ENCODE measurements at regions not wholly inside any gene's neighbourhood (a gene's known extent, or its start where the extent isn't known, plus 50 kb on each side); places are given as distances from the start of the nearest gene placed in this dataset.

- no peak overlapping the region for H3K4me3 ChIP-seq (ENCODE audit: control extremely low read depth in 1 of 5, extremely low read depth in 1 of 5, insufficient read depth in 1 of 5, low read depth in 2 of 5, low read length in 4 of 5)
- DNase-seq, result no peak
- no peaks in the 10 kb centered on the region for H3K79me2 ChIP-seq (ENCODE audit: control insufficient read depth, insufficient read depth, low read length)
- no peak overlapping the region for H3K4me2 ChIP-seq (replicated peaks; ENCODE audit: low read depth, low read length, poor library complexity, severe bottlenecking)
- no peak overlapping the region for H3K27ac ChIP-seq (ENCODE audit: low read length in 2 of 2)
- no peak overlapping the region for H3K27ac Mint-ChIP-seq
- intact Hi-C loops (cut with micrococcal nuclease), result no loop called here
- H3K36me3 ChIP-seq (replicated peaks in 1 of 2; ENCODE audit: control extremely low read depth in 1 of 2, control insufficient read depth in 1 of 2, extremely low read depth in 1 of 2, insufficient read depth in 2 of 2, low read length in 1 of 2), result no peaks in the 10 kb centered on the region
- 78% methylated on average over 3 of the region's 4 CpGs for WGBS (ENCODE audit: insufficient coverage)
- H3K4me3 Mint-ChIP-seq, result no peak overlapping the region
- no peaks in the 10 kb centered on the region for H3K9me3 Mint-ChIP-seq (ENCODE audit: insufficient read depth)
- no peaks in the 10 kb centered on the region for H3K27me3 ChIP-seq (replicated peaks in 1 of 4; ENCODE audit: control extremely low read depth in 1 of 4, control insufficient read depth in 3 of 4, insufficient read depth in 4 of 4, low read length in 3 of 4)
- no peak for ATAC-seq (ENCODE audit: low read depth)
- peaks cover 8% of the 10 kb centered on the region for H3K27me3 Mint-ChIP-seq
- no peaks in the 10 kb centered on the region for H4K20me1 ChIP-seq (ENCODE audit: control insufficient read depth, insufficient read depth, low read length, poor library complexity, severe bottlenecking)
- peaks cover 16% of the 10 kb centered on the region for H3K4me1 Mint-ChIP-seq
- peak overlapping the region; percentile 20 for H2AFZ ChIP-seq (ENCODE audit: insufficient read depth, low read depth, low read length, poor library complexity, severe bottlenecking)
- POLR2A ChIA-PET, result interaction anchor here (0.9 kb wide), 1 partner anchor 77 kb away, joined by 3 read pairs; no protein-coding TSS in a partner anchor
- no peak overlapping the region for H3K9ac ChIP-seq (ENCODE audit: low read length)
- CTCF ChIA-PET, result interaction anchor here (0.8 kb wide), 1 partner anchor 152 kb away, joined by 3 read pairs; no protein-coding TSS in a partner anchor
- H3K9me3 ChIP-seq (ENCODE audit: control extremely low read depth in 1 of 3, control insufficient read depth in 2 of 3, insufficient read depth in 1 of 3, low read length in 2 of 3), result no peaks in the 10 kb centered on the region
- peaks cover 16 to 18% of the 10 kb centered on the region in 2 donors for H3K4me1 ChIP-seq (ENCODE audit: control insufficient read depth in 2 of 2, insufficient read depth in 2 of 2, low read length in 2 of 2)
- no peak for TF ChIP-seq CTCF (IDR thresholded peaks at IDR 0.05)
- TF ChIP-seq EZH2 (IDR thresholded peaks at IDR 0.05; ENCODE audit: borderline replicate concordance, insufficient read depth, low read depth, low read length, poor library complexity, severe bottlenecking), result no peak
Measured at GRCh38 chr11:8833568-8834315, 77.2 kb upstream of the AKIP1 start.

GRCh38 chr11:8834379-8834778 is 76.6 kb upstream of the AKIP1 start:
- H3K4me3 ChIP-seq (ENCODE audit: control extremely low read depth in 1 of 5, extremely low read depth in 1 of 5, insufficient read depth in 1 of 5, low read depth in 2 of 5, low read length in 4 of 5), result no peak overlapping the region
- no peak overlapping the region for H3K9ac ChIP-seq (ENCODE audit: low read length)
- no peaks in the 10 kb centered on the region for H4K20me1 ChIP-seq (ENCODE audit: control insufficient read depth, insufficient read depth, low read length, poor library complexity, severe bottlenecking)
- DNase-seq (no peak), ATAC-seq (ENCODE audit: low read depth) (no peak)
- H3K27me3 Mint-ChIP-seq, result peaks cover 8% of the 10 kb centered on the region
- ChIA-PET CTCF (no interaction called here), POLR2A (no interaction called here)
- no peaks in the 10 kb centered on the region for H3K9me3 Mint-ChIP-seq (ENCODE audit: insufficient read depth)
- intact Hi-C loops (cut with micrococcal nuclease), result no loop called here
- H3K79me2 ChIP-seq (ENCODE audit: control insufficient read depth, insufficient read depth, low read length), result no peaks in the 10 kb centered on the region
- peaks cover 16 to 18% of the 10 kb centered on the region in 2 donors for H3K4me1 ChIP-seq (ENCODE audit: control insufficient read depth in 2 of 2, insufficient read depth in 2 of 2, low read length in 2 of 2)
- H3K4me3 Mint-ChIP-seq, result no peak overlapping the region
- TF ChIP-seq CTCF (IDR thresholded peaks at IDR 0.05) (no peak), EZH2 (IDR thresholded peaks at IDR 0.05; ENCODE audit: borderline replicate concordance, insufficient read depth, low read depth, low read length, poor library complexity, severe bottlenecking) (no peak)
- peaks cover 16% of the 10 kb centered on the region for H3K4me1 Mint-ChIP-seq
- no peak overlapping the region for H3K4me2 ChIP-seq (replicated peaks; ENCODE audit: low read depth, low read length, poor library complexity, severe bottlenecking)
- WGBS (ENCODE audit: insufficient coverage), result 93% methylated on average over 4 of the region's 5 CpGs
- H3K27me3 ChIP-seq (replicated peaks in 1 of 4; ENCODE audit: control extremely low read depth in 1 of 4, control insufficient read depth in 3 of 4, insufficient read depth in 4 of 4, low read length in 3 of 4), result no peaks in the 10 kb centered on the region
- no peak overlapping the region for H3K27ac Mint-ChIP-seq
- H3K9me3 ChIP-seq (ENCODE audit: control extremely low read depth in 1 of 3, control insufficient read depth in 2 of 3, insufficient read depth in 1 of 3, low read length in 2 of 3), result no peaks in the 10 kb centered on the region
- no peaks in the 10 kb centered on the region for H3K36me3 ChIP-seq (replicated peaks in 1 of 2; ENCODE audit: control extremely low read depth in 1 of 2, control insufficient read depth in 1 of 2, extremely low read depth in 1 of 2, insufficient read depth in 2 of 2, low read length in 1 of 2)
- H2AFZ ChIP-seq (ENCODE audit: insufficient read depth, low read depth, low read length, poor library complexity, severe bottlenecking), result no peak overlapping the region
- no peak overlapping the region for H3K27ac ChIP-seq (ENCODE audit: low read length in 2 of 2)

All from B cell (primary cell).